Uterus (tissue), 2 donors: ENCODE measurements at regions not wholly inside any gene's neighbourhood (a gene's known extent, or its start where the extent isn't known, plus 50 kb on each side); places are given as distances from the start of the nearest gene placed in this dataset.

Source experiments
- CTCF ChIP-seq, 4 experiments: fragments of 200-600 bp in 2 of 4; fragments of 450-650 bp in 2 of 4; sonication (generic) in 2 of 4; IDR thresholded peaks; one replicate each; pipeline ENCODE4 v1.5.1; 2016 to 2019; ENCODE audit warnings: antibody characterized with exemption in 4 of 4, mild to moderate bottlenecking in 2 of 4, moderate library complexity in 1 of 4
- POLR2A ChIP-seq, 2 donors: fragments of 450-650 bp; IDR thresholded peaks; one replicate each; pipeline ENCODE4 v1.6.1; 2016; ENCODE audit warnings: antibody characterized with exemption in 2 of 2, mild to moderate bottlenecking in 1 of 2, moderate library complexity in 1 of 2

GRCh38 chr5:174355208-174355612 lies 309.7 kb downstream of the NSG2 start:
- no peak for TF ChIP-seq CTCF (IDR thresholded peaks at IDR 0.05)
- TF ChIP-seq POLR2A (IDR thresholded peaks at IDR 0.05) = no peak
